Stimulated activated CD4-positive, alpha-beta T cell treated with anti-CD3 and anti-CD28 coated beads, Interleukin-1b, Interleukin-23, amount 100 ng/mL, for 1 hour (primary cell): ENCODE measurements at regions not wholly inside any gene's neighbourhood (a gene's known extent, or its start where the extent isn't known, plus 50 kb on each side); places are given as distances from the start of the nearest gene placed in this dataset.

ENCODE experiments used
- DNase-seq, 2 donors: peaks; one replicate each; pipeline ENCODE4 v3.0.0-alpha.2; 2020; ENCODE audit warnings: low read depth in 2 of 2

- no peak for DNase-seq
Measured at GRCh38 chr10:111820471-111820870, 363.1 kb downstream of the GPAM start.

- no peak for DNase-seq
Measured at GRCh38 chr10:111821871-111822270, 361.7 kb downstream of the GPAM start.

GRCh38 chr10:111822661-111823060, 360.9 kb downstream of the GPAM start:
- DNase-seq, result no peak

GRCh38 chr10:111824128-111824527, 359.4 kb downstream of the GPAM start:
- DNase-seq, result no peak

GRCh38 chr10:111830359-111830758, 353.2 kb downstream of the GPAM start:
- DNase-seq, result no peak

- no peak for DNase-seq
Measured at GRCh38 chr10:111831058-111831457, 352.5 kb downstream of the GPAM start.

- DNase-seq, result no peak
Measured at GRCh38 chr10:111833251-111833650, 350.3 kb downstream of the GPAM start.

- DNase-seq, result no peak
Measured at GRCh38 chr10:111835574-111835973, 348.0 kb downstream of the GPAM start.

GRCh38 chr10:111836064-111836463, 347.5 kb downstream of the GPAM start:
- no peak for DNase-seq

GRCh38 chr10:111836571-111836970, 347.0 kb downstream of the GPAM start:
- no peak for DNase-seq

- DNase-seq, result no peak
Measured at GRCh38 chr10:111837086-111837485, 346.5 kb downstream of the GPAM start.

GRCh38 chr10:111837985-111838384, 345.6 kb downstream of the GPAM start:
- no peak for DNase-seq

GRCh38 chr10:111840546-111840945, 343.0 kb downstream of the GPAM start:
- DNase-seq, result no peak

- no peak for DNase-seq
Measured at GRCh38 chr10:111852801-111853200, 330.8 kb downstream of the GPAM start.

GRCh38 chr10:111856631-111857030, 326.9 kb downstream of the GPAM start:
- no peak for DNase-seq

GRCh38 chr10:111865550-111865949, 318.0 kb downstream of the GPAM start:
- no peak for DNase-seq

- no peak for DNase-seq
Measured at GRCh38 chr10:111871458-111871857, 312.1 kb downstream of the GPAM start.

- no peak for DNase-seq
Measured at GRCh38 chr10:111872591-111872990, 311.0 kb downstream of the GPAM start.

GRCh38 chr10:111873041-111873440, 310.5 kb downstream of the GPAM start:
- DNase-seq, result no peak

- DNase-seq, result no peak
Measured at GRCh38 chr10:111873621-111874135, 309.9 kb downstream of the GPAM start.

GRCh38 chr10:111874576-111874975, 309.0 kb downstream of the GPAM start:
- DNase-seq, result no peak

GRCh38 chr10:111875725-111876124, 307.8 kb downstream of the GPAM start:
- DNase-seq, result no peak

- no peak for DNase-seq
Measured at GRCh38 chr10:111877258-111877657, 306.3 kb downstream of the GPAM start.

- DNase-seq, result no peak
Measured at GRCh38 chr10:111879969-111880368, 303.6 kb downstream of the GPAM start.

- no peak for DNase-seq
Measured at GRCh38 chr10:111885046-111885445, 298.5 kb downstream of the GPAM start.
